ENCODE measurements at regions not wholly inside any gene's neighbourhood (a gene's known extent, or its start where the extent isn't known, plus 50 kb on each side); places are given as distances from the start of the nearest gene placed in this dataset.

- TF ChIP-seq CTCF (IDR thresholded peaks at IDR 0.05) (no peak), POLR2A (IDR thresholded peaks at IDR 0.05) (no peak)
Observed at GRCh38 chr10:121291823-121292222, 306.4 kb downstream of the FGFR2 start.
